Ureter (tissue), 1 donor: ENCODE measurements at regions not wholly inside any gene's neighbourhood (a gene's known extent, or its start where the extent isn't known, plus 50 kb on each side); places are given as distances from the start of the nearest gene placed in this dataset.
"Not testable (repeated sequence)": the region's sequence is repeated elsewhere in the genome, so short reads cannot be mapped to it uniquely, and the experiment has no call there.

ENCODE experiments used
- DNase-seq: peaks from one replicate; pipeline ENCODE4 v3.0.0-alpha.2; 2020; ENCODE audit warnings: low spot score
- donor health status: DM: yes; HTN: yes; CAD: no.

DNA sequence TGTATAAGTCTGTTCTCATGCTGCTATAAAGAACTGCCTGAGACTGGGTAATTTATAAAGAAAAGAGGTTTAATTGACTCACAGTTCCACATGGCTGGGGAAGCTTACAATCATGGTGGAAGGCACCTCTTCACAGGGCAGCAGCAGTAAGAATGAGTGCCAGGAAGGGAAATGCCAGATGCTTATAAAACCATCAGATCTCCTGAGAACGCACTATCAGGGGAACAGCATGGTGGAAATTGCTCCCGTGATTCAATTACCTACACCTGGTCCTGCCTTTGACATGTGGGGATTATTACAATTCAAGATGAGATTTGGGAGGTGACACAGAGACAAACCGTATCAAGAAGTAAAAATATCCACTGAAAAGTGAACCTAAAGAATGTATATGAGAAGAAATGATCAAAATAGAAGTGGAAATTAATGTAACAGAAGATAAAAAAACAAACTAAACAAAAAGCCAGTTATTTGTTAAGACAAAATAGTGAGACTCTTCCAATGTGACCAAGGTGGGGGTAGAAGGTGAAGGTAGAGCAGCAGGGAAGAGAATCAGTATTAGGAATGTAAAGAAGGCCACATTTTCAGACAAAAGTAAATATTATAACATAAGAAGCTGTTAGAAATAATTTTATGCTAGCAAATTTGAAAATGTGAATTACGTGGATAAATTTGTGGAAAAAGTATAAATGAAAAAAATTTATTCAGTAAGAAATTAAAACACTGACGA, 372.9 kb downstream of the NKX6-1 start:
- DNase-seq: no peak

DNA sequence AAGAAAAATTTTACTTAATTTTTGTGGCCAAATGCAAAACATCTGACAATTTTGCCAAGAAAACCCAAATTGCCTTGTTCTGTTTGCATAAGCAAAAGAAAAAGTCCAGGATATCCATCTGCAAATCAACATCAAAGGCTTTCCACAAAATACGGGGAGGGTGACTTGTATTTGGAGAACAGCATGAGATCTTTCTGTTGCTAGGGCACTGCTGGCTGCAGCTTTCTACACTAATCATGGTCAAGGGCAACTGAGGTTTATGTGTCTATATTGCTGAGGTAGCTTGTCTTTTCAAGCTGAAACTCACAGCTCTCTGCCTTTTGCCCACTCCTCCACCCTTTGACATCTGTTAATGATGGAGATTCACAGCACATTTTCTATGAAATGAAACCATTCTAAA, 389.1 kb downstream of the NKX6-1 start:
- DNase-seq: no peak

DNA sequence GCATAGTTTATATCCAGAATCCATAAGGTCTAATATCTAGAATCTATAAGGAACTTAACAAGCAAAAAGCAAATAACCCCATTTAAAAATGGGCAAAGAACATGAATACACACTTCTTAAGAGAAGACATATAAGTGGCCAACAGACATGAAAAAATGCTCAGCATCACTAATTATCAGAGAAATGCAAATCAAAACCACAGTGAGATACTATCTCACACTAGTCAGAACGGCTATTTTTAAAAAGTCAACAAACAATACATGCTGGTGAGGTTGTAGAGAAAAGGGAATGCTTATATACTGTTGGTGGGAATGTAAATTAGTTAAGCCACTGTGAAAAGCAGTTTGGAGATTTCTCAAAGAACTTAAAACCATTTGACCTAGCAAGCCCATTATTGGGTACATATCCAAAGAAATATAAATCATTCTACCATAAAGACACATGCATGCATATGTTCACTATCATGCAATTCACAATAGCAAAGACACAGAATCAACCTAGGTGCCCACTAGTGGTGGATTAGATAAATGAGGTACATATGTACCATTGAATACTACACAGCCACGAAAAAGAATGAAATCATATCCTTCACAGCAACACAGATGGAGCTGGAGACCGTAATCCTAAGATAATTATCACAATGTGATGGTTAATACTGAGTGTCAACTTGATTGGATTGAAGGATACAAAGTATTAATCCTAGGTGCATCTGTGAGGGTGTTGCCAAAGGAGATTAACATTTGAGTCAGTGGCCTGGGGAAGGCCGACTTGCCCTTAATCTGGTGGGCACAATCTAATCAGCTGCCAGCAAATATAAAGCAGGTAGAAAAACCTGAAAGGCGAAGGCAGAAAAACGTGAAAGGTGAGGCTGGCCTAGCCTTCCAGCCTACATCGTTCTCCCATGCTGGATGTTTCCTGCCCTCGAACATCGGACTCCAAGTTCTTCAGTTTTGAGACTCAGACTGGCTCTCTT, 397.2 kb downstream of the NKX6-1 start:
- not testable (repeated sequence) for DNase-seq

DNA sequence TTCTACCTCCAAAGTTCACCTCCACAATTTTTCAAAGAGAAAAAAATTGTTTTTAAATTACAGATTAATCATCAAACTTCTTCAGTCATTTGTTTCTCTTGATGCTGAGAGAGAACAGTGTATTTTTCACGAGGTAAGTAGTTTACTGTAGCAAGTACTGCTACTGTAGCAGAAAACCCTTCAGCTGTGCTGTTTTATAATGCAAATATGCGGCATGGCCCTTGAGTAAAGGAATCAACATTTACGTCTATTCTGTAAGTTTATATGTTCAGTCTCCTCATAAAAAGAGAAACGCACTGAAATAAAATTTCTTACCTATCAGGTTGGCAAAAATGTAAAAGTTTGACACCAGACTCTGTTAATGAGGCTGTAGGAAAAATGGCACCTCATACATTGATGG, 399.0 kb downstream of the NKX6-1 start:
- DNase-seq: no peak

- DNase-seq: no peak
These were observed 399.5 kb downstream of the NKX6-1 start for GRCh38 chr4:84099599-84099998.

GRCh38 chr4:84091266-84091665, 407.8 kb downstream of the NKX6-1 start:
- no peak for DNase-seq

GRCh38 chr4:84089652-84090437, 409.2 kb downstream of the NKX6-1 start:
- no peak for DNase-seq

DNA sequence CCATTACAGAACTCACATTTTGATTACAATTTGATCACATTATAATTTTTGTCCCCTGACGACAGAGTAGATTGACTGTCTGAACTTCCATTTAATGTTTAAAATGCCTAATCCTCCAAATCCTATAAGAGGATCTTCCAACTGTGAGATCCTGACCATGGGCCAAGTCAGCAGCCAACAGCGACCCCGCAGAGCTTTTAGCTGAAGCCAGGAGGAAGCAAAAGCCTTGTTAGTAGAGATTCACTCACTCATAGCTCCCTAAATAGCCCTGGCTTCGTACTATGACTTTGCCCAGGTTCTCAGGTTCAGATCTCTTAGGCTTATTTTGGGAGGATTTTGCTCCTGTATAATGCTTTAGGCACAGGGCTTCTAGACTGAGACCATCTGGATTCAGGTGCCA, 413.1 kb downstream of the NKX6-1 start:
- DNase-seq: no peak

- no peak for DNase-seq
These were observed 428.8 kb downstream of the NKX6-1 start for GRCh38 chr4:84070289-84070688.

DNA sequence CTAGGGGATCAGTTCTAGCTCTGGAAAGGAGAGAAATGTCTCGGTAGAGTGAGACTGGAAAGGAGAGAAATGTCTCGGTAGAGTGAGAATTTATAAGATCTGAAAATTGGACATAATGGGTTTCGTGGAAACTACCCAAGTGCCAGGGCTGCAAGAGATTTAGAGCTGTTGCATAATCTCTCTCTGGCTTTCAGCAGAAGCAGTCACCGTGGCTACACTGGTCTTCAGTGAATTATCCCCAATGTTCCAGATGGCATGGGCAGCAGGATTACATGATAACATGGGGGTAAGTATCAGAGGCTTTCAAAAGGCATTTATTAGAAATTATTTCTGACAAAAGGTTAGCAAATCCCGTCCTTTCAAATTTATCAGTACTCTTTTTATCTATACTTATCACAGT, 435.5 kb downstream of the NKX6-1 start:
- no peak for DNase-seq

DNA sequence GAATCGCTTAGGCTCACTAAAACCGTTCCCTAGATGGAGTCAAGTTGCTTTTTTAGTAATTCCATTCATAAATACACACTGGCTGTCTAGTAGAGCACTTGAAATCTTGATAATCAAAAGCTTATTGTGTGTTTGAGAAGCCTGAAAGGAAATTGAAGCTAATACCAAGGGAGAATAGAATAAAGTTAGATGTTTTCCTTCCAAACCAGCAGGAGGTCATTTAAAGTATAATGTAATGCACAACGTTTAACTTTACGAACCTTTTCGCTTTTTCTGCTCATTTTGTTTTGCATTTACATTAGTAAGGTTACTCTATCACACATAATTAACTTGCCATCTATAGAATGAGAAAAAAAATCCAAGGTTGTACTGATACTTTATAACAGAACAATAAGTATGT, 440.9 kb downstream of the NKX6-1 start:
- DNase-seq: no peak

DNA sequence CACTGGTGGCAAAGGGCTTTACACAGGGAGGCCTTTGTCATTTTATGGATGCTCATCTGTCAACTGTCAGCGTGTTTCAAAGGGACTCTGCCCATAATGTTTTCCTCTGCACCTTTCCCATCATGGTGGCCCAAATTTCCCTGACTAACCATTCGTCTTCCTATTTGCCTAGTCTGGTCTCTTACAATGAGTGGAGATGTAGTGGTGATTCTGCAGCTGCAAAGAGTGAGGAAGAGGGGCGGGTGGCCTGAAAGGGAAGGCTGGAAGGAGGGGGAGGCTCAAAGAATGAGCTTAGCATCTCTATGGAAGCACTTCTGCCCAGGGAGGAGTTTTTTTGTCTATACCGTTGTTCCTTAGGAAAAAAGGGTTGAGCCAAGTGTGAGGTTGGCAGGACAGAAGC, 447.5 kb downstream of the NKX6-1 start:
- no peak for DNase-seq

DNA sequence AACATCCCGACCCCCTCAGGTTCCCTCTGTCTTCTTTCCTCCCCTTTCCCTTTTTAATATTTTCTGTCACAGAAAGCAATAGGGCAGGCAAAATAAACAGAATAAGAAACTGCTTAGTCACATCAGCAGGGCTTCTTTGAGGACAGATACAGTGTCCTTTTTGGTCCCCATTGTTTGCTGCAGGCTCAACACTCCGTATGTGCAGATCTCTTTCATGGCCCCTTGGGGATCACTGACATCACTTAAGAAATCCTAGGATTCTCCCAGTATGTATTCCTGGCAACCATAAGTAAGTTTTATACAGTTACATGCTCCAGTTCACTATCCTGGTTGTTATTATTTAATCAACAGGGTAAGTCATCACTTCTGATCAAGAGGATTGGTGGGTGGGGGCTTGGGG, 448.0 kb downstream of the NKX6-1 start:
- DNase-seq: no peak

DNA sequence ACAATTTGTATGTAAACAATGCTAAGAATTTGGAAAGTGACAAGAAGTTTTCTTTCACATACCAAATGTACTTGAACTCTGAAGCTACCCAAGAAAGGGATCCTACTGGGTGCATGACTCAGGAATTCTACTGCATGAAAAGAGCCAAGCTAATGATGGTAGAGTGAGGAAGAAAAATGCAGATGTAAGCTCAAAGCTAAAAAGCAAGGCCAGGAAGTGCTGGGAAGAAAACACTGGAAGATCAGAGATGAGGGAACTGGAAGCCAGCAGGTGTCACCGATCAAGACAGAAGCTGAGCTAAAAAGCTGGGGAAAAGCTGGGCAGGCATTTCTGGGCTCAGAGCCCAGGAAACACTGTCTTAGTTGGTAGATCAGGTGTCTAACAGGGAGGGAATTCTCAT, 449.1 kb downstream of the NKX6-1 start:
- no peak for DNase-seq

- no peak for DNase-seq
These were observed 452.5 kb downstream of the NKX6-1 start for GRCh38 chr4:84046551-84046950.

DNA sequence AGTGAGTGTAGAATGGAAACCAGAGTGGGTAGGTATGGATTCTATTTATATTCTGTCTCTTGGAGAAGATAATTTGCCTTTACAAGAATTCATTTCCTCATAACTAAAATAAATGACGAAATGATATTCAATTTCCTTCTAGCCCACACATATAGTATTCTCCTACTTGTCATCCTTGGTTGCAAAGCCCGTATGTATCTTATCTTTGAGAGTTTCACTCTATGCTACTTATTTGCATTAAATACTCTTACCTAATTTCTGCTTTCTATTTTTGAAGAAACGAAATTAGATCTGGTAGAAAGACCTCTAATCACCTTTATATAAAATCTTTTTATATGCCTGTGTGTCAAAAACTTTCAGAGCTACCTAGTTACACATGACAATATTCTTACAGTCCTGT, 457.7 kb downstream of the NKX6-1 start:
- no peak for DNase-seq

- DNase-seq: no peak
These were observed 463.5 kb downstream of the NKX6-1 start for GRCh38 chr4:84035568-84035967.

GRCh38 chr4:84032372-84032771, 466.7 kb downstream of the NKX6-1 start:
- no peak for DNase-seq

DNA sequence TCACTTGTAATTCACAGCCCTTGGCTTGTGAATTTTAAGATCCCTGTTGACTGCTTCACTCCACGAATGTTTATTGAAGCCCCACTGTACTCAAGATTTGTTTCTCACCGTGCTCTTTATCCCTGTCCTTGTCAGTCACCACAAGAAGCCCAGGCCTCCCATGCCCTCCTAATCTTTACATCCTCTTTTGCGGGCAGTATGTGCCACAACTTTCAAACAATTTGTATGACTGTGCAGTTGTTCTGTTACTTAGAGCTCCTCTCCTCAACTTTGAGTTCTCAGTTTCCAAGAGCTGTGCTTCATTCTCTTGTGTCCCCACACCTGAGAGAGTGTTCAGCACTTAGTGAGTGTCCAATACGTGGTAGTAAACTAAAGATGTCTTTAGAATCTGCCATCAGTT, 467.7 kb downstream of the NKX6-1 start:
- no peak for DNase-seq

DNA sequence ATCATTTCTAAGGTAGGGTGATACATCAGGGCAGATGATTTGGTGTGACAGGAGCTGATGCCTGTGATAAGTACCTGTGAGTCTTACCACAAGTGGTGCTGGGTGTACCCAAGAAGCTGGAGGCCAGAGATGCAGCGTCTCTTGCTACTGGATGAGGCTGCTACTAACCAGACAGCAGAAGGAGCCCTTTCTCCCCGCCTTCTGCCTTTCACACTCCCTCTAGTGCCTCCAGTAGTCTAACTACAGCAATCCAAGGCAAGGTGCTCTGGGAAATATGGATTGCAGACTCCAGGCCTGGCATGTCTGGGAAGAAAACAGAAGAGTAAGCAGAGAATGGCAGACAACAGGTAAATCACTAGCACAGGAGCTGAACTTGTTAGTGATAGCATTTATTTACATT, 470.8 kb downstream of the NKX6-1 start:
- no peak for DNase-seq

- no peak for DNase-seq
These were observed 474.7 kb downstream of the NKX6-1 start for GRCh38 chr4:84024405-84024804.

DNA sequence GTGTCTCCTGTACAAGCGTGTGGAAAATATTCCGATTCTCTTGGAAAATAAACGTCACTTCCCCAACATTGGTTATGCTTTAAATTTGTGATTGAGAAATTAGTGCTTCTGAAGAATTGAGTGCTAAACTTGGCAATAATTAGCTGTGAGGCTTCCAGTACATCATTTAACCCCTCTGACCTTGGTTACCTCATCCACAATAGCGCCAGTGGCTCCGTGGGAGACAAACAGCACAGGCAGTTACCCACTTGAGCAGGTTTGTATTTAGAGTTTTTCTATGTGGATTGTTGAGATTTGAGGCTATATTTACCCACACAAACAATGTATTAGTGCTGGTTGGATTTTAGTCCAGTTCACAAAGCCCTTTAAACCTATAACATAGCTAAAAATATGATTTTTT, 476.5 kb downstream of the NKX6-1 start:
- DNase-seq: no peak
